Peyer's patch (tissue), 4 donors: ENCODE measurements at regions not wholly inside any gene's neighbourhood (a gene's known extent, or its start where the extent isn't known, plus 50 kb on each side); places are given as distances from the start of the nearest gene placed in this dataset.

ENCODE experiments used
- DNase-seq, 3 donors: peaks; one replicate each; pipeline ENCODE4 v3.0.0-alpha.2; 2017 to 2019
- H3K27ac ChIP-seq, 4 donors: fragments of 200-600 bp; sonication (generic); one replicate each; pipeline ENCODE4 v1.5.1; 2016 to 2019
- H3K27me3 ChIP-seq, 2 donors: fragments of 200-600 bp; sonication (generic); one replicate each; pipeline ENCODE4 v1.5.1; 2019
- H3K36me3 ChIP-seq, 3 donors: fragments of 200-600 bp; sonication (generic); one replicate each; pipeline ENCODE4 v1.5.1; 2016 to 2019
- H3K4me1 ChIP-seq, 4 donors: fragments of 200-600 bp; sonication (generic); one replicate each; pipeline ENCODE4 v1.5.1; 2016 to 2019
- H3K4me3 ChIP-seq, 4 donors: fragments of 200-600 bp; sonication (generic); 1 replicate in 3 of 4; 2 replicates in 1 of 4; pipeline ENCODE4 v1.5.1; 2016 to 2019; ENCODE audit warnings: mild to moderate bottlenecking in 1 of 4
- H3K9me3 ChIP-seq, 4 donors: fragments of 200-600 bp; sonication (generic); one replicate each; pipeline ENCODE4 v1.5.1; 2016 to 2019; ENCODE audit warnings: mild to moderate bottlenecking in 1 of 4
- POLR2A ChIP-seq, 2 donors: fragments of 450-650 bp; IDR thresholded peaks; one replicate each; pipeline ENCODE4 v1.5.1; 2017; ENCODE audit warnings: antibody characterized with exemption in 2 of 2, mild to moderate bottlenecking in 2 of 2, moderate library complexity in 2 of 2
- TF ChIP-seq, protein P1 (sequence below), 6 experiments: fragments of 450-650 bp in 4 of 6; fragments of 200-600 bp in 2 of 6; sonication (generic) in 1 of 6; IDR thresholded peaks; one replicate each; pipeline ENCODE4 v1.5.1; 2017 to 2019; ENCODE audit warnings: antibody characterized with exemption in 6 of 6, mild to moderate bottlenecking in 3 of 6, moderate library complexity in 1 of 6

DNA sequence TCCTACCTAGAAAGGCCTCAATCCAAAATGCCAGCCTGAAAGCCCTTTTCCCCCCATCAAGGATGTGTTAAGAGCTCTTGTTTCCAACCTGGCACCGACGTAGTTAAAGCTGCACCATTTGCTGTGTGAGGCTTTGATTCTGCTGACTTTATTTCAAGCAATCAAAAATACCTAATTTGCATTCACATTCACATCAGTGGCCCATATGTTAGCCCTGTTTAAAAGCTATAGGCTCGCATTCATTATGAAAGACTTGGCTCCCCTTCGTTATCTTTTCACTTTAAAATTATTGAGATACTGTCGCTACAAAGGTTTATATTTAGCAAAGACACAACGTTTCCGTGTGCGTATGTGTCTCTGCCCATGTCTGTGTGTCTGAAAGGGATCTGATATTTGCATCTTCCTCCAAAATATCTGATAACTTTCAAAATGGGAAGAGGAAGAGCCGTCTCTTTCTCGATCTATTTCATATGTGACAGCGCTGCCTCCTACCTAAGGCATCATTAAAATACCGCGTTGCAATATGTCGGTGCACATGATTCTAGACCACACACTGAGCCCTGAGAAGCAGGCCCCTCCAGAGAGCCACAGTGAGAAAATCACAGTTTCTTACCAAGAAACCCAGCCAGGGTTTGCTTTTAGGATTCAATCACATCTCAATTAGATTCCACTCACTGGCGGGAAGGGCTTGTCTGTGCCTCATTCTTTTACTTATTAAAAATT is 57.1 kb upstream of the ITPRID1 start:
- TF ChIP-seq POLR2A (IDR thresholded peaks at IDR 0.05) = no peak
- TF ChIP-seq, protein P1, sequence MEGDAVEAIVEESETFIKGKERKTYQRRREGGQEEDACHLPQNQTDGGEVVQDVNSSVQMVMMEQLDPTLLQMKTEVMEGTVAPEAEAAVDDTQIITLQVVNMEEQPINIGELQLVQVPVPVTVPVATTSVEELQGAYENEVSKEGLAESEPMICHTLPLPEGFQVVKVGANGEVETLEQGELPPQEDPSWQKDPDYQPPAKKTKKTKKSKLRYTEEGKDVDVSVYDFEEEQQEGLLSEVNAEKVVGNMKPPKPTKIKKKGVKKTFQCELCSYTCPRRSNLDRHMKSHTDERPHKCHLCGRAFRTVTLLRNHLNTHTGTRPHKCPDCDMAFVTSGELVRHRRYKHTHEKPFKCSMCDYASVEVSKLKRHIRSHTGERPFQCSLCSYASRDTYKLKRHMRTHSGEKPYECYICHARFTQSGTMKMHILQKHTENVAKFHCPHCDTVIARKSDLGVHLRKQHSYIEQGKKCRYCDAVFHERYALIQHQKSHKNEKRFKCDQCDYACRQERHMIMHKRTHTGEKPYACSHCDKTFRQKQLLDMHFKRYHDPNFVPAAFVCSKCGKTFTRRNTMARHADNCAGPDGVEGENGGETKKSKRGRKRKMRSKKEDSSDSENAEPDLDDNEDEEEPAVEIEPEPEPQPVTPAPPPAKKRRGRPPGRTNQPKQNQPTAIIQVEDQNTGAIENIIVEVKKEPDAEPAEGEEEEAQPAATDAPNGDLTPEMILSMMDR (IDR thresholded peaks at IDR 0.05) = no peak
- H3K4me3 ChIP-seq = no peak overlapping the region

DNA sequence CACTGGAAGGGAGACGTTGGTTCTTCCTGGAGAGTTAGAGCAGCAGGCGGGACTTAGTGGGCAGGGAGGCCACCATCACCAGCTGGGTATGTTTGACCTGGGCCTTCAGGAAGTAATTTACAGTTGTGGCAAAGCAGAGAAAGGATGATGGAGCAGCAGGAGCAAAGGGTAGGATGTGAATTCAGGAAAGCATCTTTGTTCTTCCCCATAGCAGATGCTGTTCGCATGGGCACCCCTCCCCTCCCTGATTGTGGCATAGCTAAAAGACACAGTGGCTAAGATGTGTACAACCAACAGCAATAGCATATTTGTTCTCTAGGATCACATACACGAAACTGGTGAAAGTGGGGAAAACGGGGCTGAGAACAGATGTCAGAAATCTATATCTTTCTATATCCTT is 56.3 kb upstream of the ITPRID1 start:
- DNase-seq = no peak
- Histone ChIP-seq H3K4me1 (no peaks in the 10 kb centered on the region), H3K36me3 (no peaks in the 10 kb centered on the region), H3K27ac (no peak overlapping the region), H3K27me3 (no peaks in the 10 kb centered on the region), H3K9me3 (no peaks in the 10 kb centered on the region), H3K4me3 (no peak overlapping the region)
- TF ChIP-seq, protein P1 (IDR thresholded peaks at IDR 0.05) = no peak
- no peak for TF ChIP-seq POLR2A (IDR thresholded peaks at IDR 0.05)

More for the DNA sequence above, 57.1 kb upstream of the ITPRID1 start:
- Histone ChIP-seq H3K27me3 (no peaks in the 10 kb centered on the region), H3K27ac (no peak overlapping the region), H3K9me3 (no peaks in the 10 kb centered on the region), H3K36me3 (no peaks in the 10 kb centered on the region), H3K4me1 (no peaks in the 10 kb centered on the region)
- no peak for DNase-seq

DNA sequence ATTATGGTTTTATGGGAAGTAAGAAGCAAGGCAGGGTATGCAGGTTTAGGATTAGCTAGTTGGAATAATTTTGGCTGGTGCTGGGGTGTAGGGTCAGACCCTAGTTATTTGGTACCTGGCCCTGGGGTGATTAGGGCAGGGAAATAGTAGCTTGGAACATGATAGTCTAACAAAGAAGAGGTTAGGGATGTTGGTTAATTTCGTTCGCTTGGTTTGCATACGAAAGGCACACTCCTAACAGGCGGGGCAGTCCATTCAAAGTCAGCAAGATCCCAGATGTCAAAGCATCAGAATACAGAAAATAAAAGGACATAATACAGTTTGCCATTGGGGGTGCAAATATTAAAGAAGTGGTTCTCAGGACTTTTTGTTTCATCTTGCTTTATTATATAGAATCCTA is 55.7 kb upstream of the ITPRID1 start:
- Histone ChIP-seq H3K4me1 (no peaks in the 10 kb centered on the region), H3K27me3 (no peaks in the 10 kb centered on the region), H3K4me3 (no peak overlapping the region), H3K27ac (no peak overlapping the region), H3K36me3 (no peaks in the 10 kb centered on the region), H3K9me3 (no peaks in the 10 kb centered on the region)
- no peak for DNase-seq
- TF ChIP-seq, protein P1 (IDR thresholded peaks at IDR 0.05) = no peak
- TF ChIP-seq POLR2A (IDR thresholded peaks at IDR 0.05) = no peak

DNA sequence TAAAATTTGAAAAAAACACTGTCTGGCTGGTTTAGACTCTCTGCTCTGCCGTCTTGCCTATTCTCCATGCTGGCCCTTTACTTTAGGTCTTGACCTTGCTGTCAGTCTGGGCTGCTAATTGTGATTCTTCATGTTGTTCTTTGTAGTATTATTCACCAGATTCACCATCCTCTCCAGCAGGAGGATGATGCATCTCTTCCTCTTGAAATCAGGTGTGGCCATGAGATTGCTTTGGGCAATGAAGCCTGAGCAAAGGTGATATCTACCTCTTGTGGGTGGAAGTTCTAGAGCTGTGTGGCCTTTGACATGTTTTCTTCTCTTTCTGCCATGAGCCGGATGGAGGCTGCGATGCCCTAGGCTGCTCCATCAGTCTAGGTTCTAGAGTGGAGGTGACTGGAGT is 51.3 kb upstream of the ITPRID1 start:
- no peak for TF ChIP-seq POLR2A (IDR thresholded peaks at IDR 0.05)
- TF ChIP-seq, protein P1 (IDR thresholded peaks at IDR 0.05) = no peak
- DNase-seq = no peak
- H3K27me3 ChIP-seq = no peaks in the 10 kb centered on the region
- H3K4me3 ChIP-seq = no peak overlapping the region
- H3K27ac ChIP-seq = no peak overlapping the region
- no peaks in the 10 kb centered on the region for H3K4me1 ChIP-seq
- H3K9me3 ChIP-seq = no peaks in the 10 kb centered on the region
- H3K36me3 ChIP-seq = no peaks in the 10 kb centered on the region
